GM23338 (cell line): ENCODE measurements at regions not wholly inside any gene's neighbourhood (a gene's known extent, or its start where the extent isn't known, plus 50 kb on each side); places are given as distances from the start of the nearest gene placed in this dataset.

Experiments used
- ATAC-seq: fragments of 200-7000 bp; cut with Tn5 transposase; 3 replicates; pipeline ENCODE4 v1.9.1; 2020
- DNase-seq: peaks from one replicate; pipeline ENCODE4 v3.0.0-alpha.2; 2015; ENCODE audit warnings: low spot score
- H2AFZ ChIP-seq: fragments of 200-600 bp; sonication (generic); 2 replicates; pipeline ENCODE4 v1.8.0; 2016; ENCODE audit warnings: antibody characterized with exemption, mild to moderate bottlenecking, moderate library complexity
- H3F3A ChIP-seq: fragments of 200-600 bp; sonication (generic); replicated peaks from 2 replicates; pipeline ENCODE4 v1.8.0; 2017; ENCODE audit warnings: antibody characterized with exemption, mixed run types, low read depth
- H3K27ac ChIP-seq: fragments of 200-600 bp; sonication (generic); 2 replicates; pipeline ENCODE4 v1.6.1; 2016; ENCODE audit warnings: low read depth
- H3K27me3 ChIP-seq: fragments of 200-600 bp; sonication (generic); 2 replicates; pipeline ENCODE4 v1.8.0; 2016; ENCODE audit warnings: mild to moderate bottlenecking, mixed run types, moderate library complexity; ENCODE audit not compliant: insufficient read depth
- H3K36me3 ChIP-seq: fragments of 200-600 bp; sonication (generic); 2 replicates; pipeline ENCODE4 v1.8.0; 2016; ENCODE audit warnings: mild to moderate bottlenecking; ENCODE audit not compliant: insufficient read depth
- H3K4me1 ChIP-seq: fragments of 200-600 bp; sonication (generic); 2 replicates; pipeline ENCODE4 v1.8.0; 2016; ENCODE audit warnings: mild to moderate bottlenecking, moderate library complexity; ENCODE audit not compliant: insufficient read depth
- H3K4me2 ChIP-seq: fragments of 200-600 bp; sonication (generic); 2 replicates; pipeline ENCODE4 v1.7.1; 2017; ENCODE audit warnings: mixed run types
- H3K4me3 ChIP-seq: fragments of 200-600 bp; sonication (generic); 2 replicates; pipeline ENCODE4 v1.6.1; 2016; ENCODE audit warnings: mixed run types
- H3K79me2 ChIP-seq: fragments of 200-600 bp; sonication (generic); replicated peaks from 2 replicates; pipeline ENCODE4 v1.8.0; 2017; ENCODE audit warnings: mild to moderate bottlenecking; ENCODE audit not compliant: insufficient read depth
- H3K9me2 ChIP-seq: fragments of 200-600 bp; sonication (generic); 2 replicates; pipeline ENCODE4 v1.8.0; 2017; ENCODE audit not compliant: insufficient read depth
- H4K20me1 ChIP-seq: fragments of 200-600 bp; sonication (generic); replicated peaks from 2 replicates; pipeline ENCODE4 v1.8.0; 2017; ENCODE audit warnings: mild to moderate bottlenecking; ENCODE audit not compliant: insufficient read depth
- H3K27ac Mint-ChIP-seq: 2 replicates; pipeline ENCODE4 v1.8.0; 2020; ENCODE audit warnings: inconsistent platforms, mild to moderate bottlenecking, moderate library complexity, mixed read lengths
- H3K27me3 Mint-ChIP-seq: 3 replicates; pipeline ENCODE4 v1.8.0; 2022; ENCODE audit warnings: low read depth, mild to moderate bottlenecking, moderate library complexity, mixed read lengths, inconsistent platforms; ENCODE audit not compliant: insufficient read depth, poor library complexity
- H3K36me3 Mint-ChIP-seq: 3 replicates; pipeline ENCODE4 v1.8.0; 2021; ENCODE audit warnings: low read depth, mild to moderate bottlenecking, inconsistent platforms, moderate library complexity, mixed read lengths
- H3K4me1 Mint-ChIP-seq: 3 replicates; pipeline ENCODE4 v1.8.0; 2020; ENCODE audit warnings: mild to moderate bottlenecking, inconsistent platforms, mixed read lengths
- H3K4me3 Mint-ChIP-seq: 3 replicates; pipeline ENCODE4 v1.8.0; 2021; ENCODE audit warnings: moderate library complexity, mild to moderate bottlenecking, inconsistent platforms, mixed read lengths
- H3K9me3 Mint-ChIP-seq: 3 replicates; pipeline ENCODE4 v1.8.0; 2020; ENCODE audit warnings: moderate library complexity, mild to moderate bottlenecking, inconsistent platforms, mixed read lengths
- CREB1 ChIP-seq: fragments of 250-450 bp; sonication (Bioruptor Pico); IDR thresholded peaks from 2 replicates; pipeline ENCODE4 v1.5.0; 2020; ENCODE audit warnings: low read depth, mild to moderate bottlenecking, moderate library complexity
- CTCF ChIP-seq, 2 experiments: fragments of 200-600 bp in 1 of 2; sonication (generic) in 1 of 2; conservative IDR thresholded peaks; 2 replicates each; pipeline versions ENCODE4 v1.5.1 to v1.6.1; 2016 to 2017; ENCODE audit warnings: antibody characterized with exemption in 2 of 2, low read depth in 2 of 2, mild to moderate bottlenecking in 2 of 2, moderate library complexity in 1 of 2
- ETS1 ChIP-seq: IDR thresholded peaks from 2 replicates; pipeline ENCODE4 v1.6.1; 2016; ENCODE audit warnings: antibody characterized with exemption
- EZH2 ChIP-seq: fragments of 200-600 bp; sonication (generic); IDR thresholded peaks from one replicate; pipeline ENCODE4 v1.8.0; 2017; ENCODE audit warnings: antibody characterized with exemption, mild to moderate bottlenecking, low read depth; ENCODE audit not compliant: unreplicated experiment
- EZH2phosphoT487 ChIP-seq: fragments of 200-600 bp; sonication (generic); IDR thresholded peaks from one replicate; pipeline ENCODE4 v1.8.1; 2018; ENCODE audit warnings: antibody characterized with exemption; ENCODE audit not compliant: unreplicated experiment
- JUNB ChIP-seq: IDR thresholded peaks from one replicate; pipeline ENCODE4 v1.6.1; 2016; ENCODE audit warnings: antibody characterized with exemption; ENCODE audit not compliant: unreplicated experiment
- NANOG ChIP-seq: IDR thresholded peaks from 2 replicates; pipeline ENCODE4 v1.6.1; 2016; ENCODE audit warnings: antibody characterized with exemption, borderline replicate concordance
- POLR2AphosphoS5 ChIP-seq: IDR thresholded peaks from 2 replicates; pipeline ENCODE4 v1.6.1; 2016; ENCODE audit warnings: antibody characterized with exemption, low read depth
- REST ChIP-seq: IDR thresholded peaks from one replicate; pipeline ENCODE4 v1.6.1; 2018; ENCODE audit warnings: antibody characterized with exemption; ENCODE audit not compliant: unreplicated experiment
- STAT1 ChIP-seq: IDR thresholded peaks from one replicate; pipeline ENCODE4 v1.6.1; 2016; ENCODE audit warnings: antibody characterized with exemption; ENCODE audit not compliant: unreplicated experiment
- ZNF114 ChIP-seq: fragments of 250-450 bp; sonication (Bioruptor Pico); IDR thresholded peaks from 2 replicates; pipeline ENCODE4 v1.5.0; 2020; ENCODE audit warnings: mild to moderate bottlenecking, moderate library complexity
- ZNF331 ChIP-seq: fragments of 250-450 bp; sonication (Bioruptor Pico); IDR thresholded peaks from 2 replicates; pipeline ENCODE4 v1.5.0; 2020; ENCODE audit warnings: low read depth, mild to moderate bottlenecking, moderate library complexity
- ZNF462 ChIP-seq: fragments of 250-450 bp; sonication (Bioruptor Pico); IDR thresholded peaks from 2 replicates; pipeline ENCODE4 v1.5.0; 2020; ENCODE audit warnings: mild to moderate bottlenecking, moderate library complexity

- Histone ChIP-seq H3K27ac (no peak overlapping the region), H3K9me2 (peaks cover 12% of the 10 kb centered on the region; the same call in 1 of the 2 replicates), H3K4me1 (peaks cover 2% of the 10 kb centered on the region; the same call in 1 of the 2 replicates), H3K36me3 (no peaks in the 10 kb centered on the region), H4K20me1 (no peaks in the 10 kb centered on the region), H2AFZ (no peak overlapping the region), H3K4me2 (no peak overlapping the region), H3K27me3 (no peaks in the 10 kb centered on the region), H3K79me2 (no peaks in the 10 kb centered on the region), H3F3A (no peaks in the 10 kb centered on the region), H3K4me3 (no peak overlapping the region)
- no peak overlapping the region for H3K4me3 Mint-ChIP-seq
- H3K9me3 Mint-ChIP-seq, result no peaks in the 10 kb centered on the region; the same call in 2 of the 3 replicates
- peaks cover 3% of the 10 kb centered on the region for H3K27me3 Mint-ChIP-seq
- H3K36me3 Mint-ChIP-seq, result no peaks in the 10 kb centered on the region
- H3K27ac Mint-ChIP-seq, result no peak overlapping the region
- no peak for TF ChIP-seq STAT1
- no peak for TF ChIP-seq POLR2AphosphoS5
- no peak for TF ChIP-seq JUNB
- no peak for TF ChIP-seq EZH2phosphoT487
- no peak for TF ChIP-seq ETS1
- TF ChIP-seq ZNF331 (CRISPR knock-in tag), result no peak
- no peak for TF ChIP-seq EZH2
- TF ChIP-seq REST, result no peak
- TF ChIP-seq ZNF462, result no peak
- no peak for TF ChIP-seq NANOG
- no peak for TF ChIP-seq CREB1 (CRISPR knock-in tag)
- no peak for TF ChIP-seq CTCF (conservative IDR thresholded peaks at IDR 0.05; ENCODE audit: low read depth in 2 of 2)
- no peak for TF ChIP-seq ZNF114
- peaks cover 4% of the 10 kb centered on the region for H3K4me1 Mint-ChIP-seq
- DNase-seq (no peak), ATAC-seq (no peak)
Measured at GRCh38 chr2:118250001-118250400, 161.7 kb downstream of the INSIG2 start.
